HG03097 (cell line): ENCODE measurements at regions not wholly inside any gene's neighbourhood (a gene's known extent, or its start where the extent isn't known, plus 50 kb on each side); places are given as distances from the start of the nearest gene placed in this dataset.
A peak's percentile ranks its signal among the peaks of the same experiment; 100 is the strongest.

Experiments
- ATAC-seq: cut with Tn5 transposase; IDR thresholded peaks from one replicate; pipeline ENCODE4 v1.9.1; 2021; ENCODE audit not compliant: unreplicated experiment, low FRiP score

GRCh38 chr13:26942184-26942583 is 181.6 kb upstream of the GPR12 start:
- ATAC-seq, result no peak

- ATAC-seq, result no peak
Observed at GRCh38 chr13:26941345-26942174, 181.0 kb upstream of the GPR12 start.

GRCh38 chr13:26934096-26934495 is 173.5 kb upstream of the GPR12 start:
- no peak for ATAC-seq

- no peak for ATAC-seq
Observed at GRCh38 chr13:26932465-26932864, 171.9 kb upstream of the GPR12 start.

- ATAC-seq, result no peak
Observed at GRCh38 chr13:26929971-26930730, 169.6 kb upstream of the GPR12 start.

GRCh38 chr13:26927511-26927910 is 166.9 kb upstream of the GPR12 start:
- no peak for ATAC-seq

- ATAC-seq, result no peak
Observed at GRCh38 chr13:26926371-26926770, 165.8 kb upstream of the GPR12 start.

GRCh38 chr13:26923824-26924605 is 163.4 kb upstream of the GPR12 start:
- ATAC-seq, result no peak

GRCh38 chr13:26921918-26922317 is 161.3 kb upstream of the GPR12 start:
- ATAC-seq, result no peak

- no peak for ATAC-seq
Observed at GRCh38 chr13:26920614-26921355, 160.2 kb upstream of the GPR12 start.

GRCh38 chr13:26919732-26920131 is 159.1 kb upstream of the GPR12 start:
- ATAC-seq, result no peak

GRCh38 chr13:26919311-26919710 is 158.7 kb upstream of the GPR12 start:
- ATAC-seq, result no peak

GRCh38 chr13:26914624-26915023 is 154.0 kb upstream of the GPR12 start:
- ATAC-seq, result peak; percentile 72

- no peak for ATAC-seq
Observed at GRCh38 chr13:26914148-26914547, 153.6 kb upstream of the GPR12 start.

GRCh38 chr13:26910754-26911465 is 150.3 kb upstream of the GPR12 start:
- ATAC-seq, result no peak

GRCh38 chr13:26909477-26909876 is 148.9 kb upstream of the GPR12 start:
- ATAC-seq, result no peak

GRCh38 chr13:26908126-26908525 is 147.5 kb upstream of the GPR12 start:
- no peak for ATAC-seq

GRCh38 chr13:26899202-26899601 is 138.6 kb upstream of the GPR12 start:
- ATAC-seq, result no peak

- ATAC-seq, result no peak
Observed at GRCh38 chr13:26897706-26898550, 137.3 kb upstream of the GPR12 start.
